ENCODE measurements at regions not wholly inside any gene's neighbourhood (a gene's known extent, or its start where the extent isn't known, plus 50 kb on each side); places are given as distances from the start of the nearest gene placed in this dataset.

DNA sequence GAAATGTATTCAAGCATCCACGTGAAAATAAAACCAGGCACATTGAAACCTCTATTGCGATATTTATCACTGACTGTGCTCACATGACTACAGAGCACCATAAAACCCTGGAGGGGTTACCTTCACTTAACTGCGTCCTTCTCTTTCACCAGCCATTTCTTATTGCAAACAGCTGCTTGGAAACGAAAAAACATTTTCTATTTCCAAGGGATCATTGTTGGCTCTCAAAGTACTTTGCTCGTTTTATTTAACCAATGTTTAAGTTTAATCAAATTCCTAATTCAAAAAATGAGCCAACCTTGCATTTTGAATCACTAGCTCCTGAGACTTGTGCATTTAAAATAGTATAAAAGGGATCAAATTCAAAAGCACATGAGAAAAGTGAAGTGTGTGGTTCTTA, 134.4 kb downstream of the OSR1 start:
- H3K27me3 ChIP-seq (ENCODE audit: insufficient read depth, poor library complexity, severe bottlenecking) = no peaks in the 10 kb centered on the region
- TF ChIP-seq, protein P1, sequence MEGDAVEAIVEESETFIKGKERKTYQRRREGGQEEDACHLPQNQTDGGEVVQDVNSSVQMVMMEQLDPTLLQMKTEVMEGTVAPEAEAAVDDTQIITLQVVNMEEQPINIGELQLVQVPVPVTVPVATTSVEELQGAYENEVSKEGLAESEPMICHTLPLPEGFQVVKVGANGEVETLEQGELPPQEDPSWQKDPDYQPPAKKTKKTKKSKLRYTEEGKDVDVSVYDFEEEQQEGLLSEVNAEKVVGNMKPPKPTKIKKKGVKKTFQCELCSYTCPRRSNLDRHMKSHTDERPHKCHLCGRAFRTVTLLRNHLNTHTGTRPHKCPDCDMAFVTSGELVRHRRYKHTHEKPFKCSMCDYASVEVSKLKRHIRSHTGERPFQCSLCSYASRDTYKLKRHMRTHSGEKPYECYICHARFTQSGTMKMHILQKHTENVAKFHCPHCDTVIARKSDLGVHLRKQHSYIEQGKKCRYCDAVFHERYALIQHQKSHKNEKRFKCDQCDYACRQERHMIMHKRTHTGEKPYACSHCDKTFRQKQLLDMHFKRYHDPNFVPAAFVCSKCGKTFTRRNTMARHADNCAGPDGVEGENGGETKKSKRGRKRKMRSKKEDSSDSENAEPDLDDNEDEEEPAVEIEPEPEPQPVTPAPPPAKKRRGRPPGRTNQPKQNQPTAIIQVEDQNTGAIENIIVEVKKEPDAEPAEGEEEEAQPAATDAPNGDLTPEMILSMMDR (IDR thresholded peaks at IDR 0.05; ENCODE audit: insufficient read depth, low read length) = no peak
- TF ChIP-seq GABPA (IDR thresholded peaks at IDR 0.05; ENCODE audit: low read depth) = no peak
- TF ChIP-seq POLR2AphosphoS5 (IDR thresholded peaks at IDR 0.05; ENCODE audit: low read depth) = no peak
- TF ChIP-seq, protein P2, sequence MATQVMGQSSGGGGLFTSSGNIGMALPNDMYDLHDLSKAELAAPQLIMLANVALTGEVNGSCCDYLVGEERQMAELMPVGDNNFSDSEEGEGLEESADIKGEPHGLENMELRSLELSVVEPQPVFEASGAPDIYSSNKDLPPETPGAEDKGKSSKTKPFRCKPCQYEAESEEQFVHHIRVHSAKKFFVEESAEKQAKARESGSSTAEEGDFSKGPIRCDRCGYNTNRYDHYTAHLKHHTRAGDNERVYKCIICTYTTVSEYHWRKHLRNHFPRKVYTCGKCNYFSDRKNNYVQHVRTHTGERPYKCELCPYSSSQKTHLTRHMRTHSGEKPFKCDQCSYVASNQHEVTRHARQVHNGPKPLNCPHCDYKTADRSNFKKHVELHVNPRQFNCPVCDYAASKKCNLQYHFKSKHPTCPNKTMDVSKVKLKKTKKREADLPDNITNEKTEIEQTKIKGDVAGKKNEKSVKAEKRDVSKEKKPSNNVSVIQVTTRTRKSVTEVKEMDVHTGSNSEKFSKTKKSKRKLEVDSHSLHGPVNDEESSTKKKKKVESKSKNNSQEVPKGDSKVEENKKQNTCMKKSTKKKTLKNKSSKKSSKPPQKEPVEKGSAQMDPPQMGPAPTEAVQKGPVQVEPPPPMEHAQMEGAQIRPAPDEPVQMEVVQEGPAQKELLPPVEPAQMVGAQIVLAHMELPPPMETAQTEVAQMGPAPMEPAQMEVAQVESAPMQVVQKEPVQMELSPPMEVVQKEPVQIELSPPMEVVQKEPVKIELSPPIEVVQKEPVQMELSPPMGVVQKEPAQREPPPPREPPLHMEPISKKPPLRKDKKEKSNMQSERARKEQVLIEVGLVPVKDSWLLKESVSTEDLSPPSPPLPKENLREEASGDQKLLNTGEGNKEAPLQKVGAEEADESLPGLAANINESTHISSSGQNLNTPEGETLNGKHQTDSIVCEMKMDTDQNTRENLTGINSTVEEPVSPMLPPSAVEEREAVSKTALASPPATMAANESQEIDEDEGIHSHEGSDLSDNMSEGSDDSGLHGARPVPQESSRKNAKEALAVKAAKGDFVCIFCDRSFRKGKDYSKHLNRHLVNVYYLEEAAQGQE (IDR thresholded peaks at IDR 0.05; ENCODE audit: insufficient replicate concordance, low read depth) = no peak
- TF ChIP-seq SPI1 (IDR thresholded peaks at IDR 0.05; ENCODE audit: borderline replicate concordance, low read depth) = no peak
- DNase-seq (ENCODE audit: low read depth in 1 of 2, low spot score in 1 of 2) = no peak
- H3K27ac ChIP-seq (replicated peaks) = no peak overlapping the region
- no peak overlapping the region for H3K4me3 ChIP-seq (replicated peaks; ENCODE audit: insufficient read depth, low read length)

DNA sequence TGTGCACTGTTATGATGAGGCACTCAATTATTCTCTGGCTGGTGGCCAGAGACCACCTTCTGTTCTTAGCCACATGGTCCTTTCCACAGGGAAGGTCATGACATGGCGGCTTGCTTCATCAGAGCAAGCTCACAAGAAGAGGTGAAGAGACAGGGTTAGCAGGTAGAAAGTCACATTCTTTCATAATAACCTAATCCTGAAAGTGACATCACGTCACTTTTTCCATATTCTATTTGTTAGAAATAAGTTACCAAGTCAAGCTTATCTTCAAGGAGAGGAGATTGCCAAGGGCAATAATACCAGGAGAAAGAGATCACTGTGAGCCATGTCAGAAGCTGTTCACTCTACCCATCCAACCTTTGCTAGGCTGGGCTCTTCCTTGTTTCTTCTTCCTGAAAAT, 139.4 kb downstream of the OSR1 start:
- DNase-seq (ENCODE audit: low read depth in 1 of 2, low spot score in 1 of 2) = no peak
- H3K27ac ChIP-seq (replicated peaks) = no peak overlapping the region
- TF ChIP-seq, protein P2 (IDR thresholded peaks at IDR 0.05; ENCODE audit: insufficient replicate concordance, low read depth) = no peak
- TF ChIP-seq POLR2AphosphoS5 (IDR thresholded peaks at IDR 0.05; ENCODE audit: low read depth) = no peak
- no peak for TF ChIP-seq GABPA (IDR thresholded peaks at IDR 0.05; ENCODE audit: low read depth)
- TF ChIP-seq SPI1 (IDR thresholded peaks at IDR 0.05; ENCODE audit: borderline replicate concordance, low read depth) = no peak
- TF ChIP-seq, protein P1 (IDR thresholded peaks at IDR 0.05; ENCODE audit: insufficient read depth, low read length) = no peak
- no peak overlapping the region for H3K4me3 ChIP-seq (replicated peaks; ENCODE audit: insufficient read depth, low read length)
- peaks cover 2% of the 10 kb centered on the region for H3K27me3 ChIP-seq (ENCODE audit: insufficient read depth, poor library complexity, severe bottlenecking)

DNA sequence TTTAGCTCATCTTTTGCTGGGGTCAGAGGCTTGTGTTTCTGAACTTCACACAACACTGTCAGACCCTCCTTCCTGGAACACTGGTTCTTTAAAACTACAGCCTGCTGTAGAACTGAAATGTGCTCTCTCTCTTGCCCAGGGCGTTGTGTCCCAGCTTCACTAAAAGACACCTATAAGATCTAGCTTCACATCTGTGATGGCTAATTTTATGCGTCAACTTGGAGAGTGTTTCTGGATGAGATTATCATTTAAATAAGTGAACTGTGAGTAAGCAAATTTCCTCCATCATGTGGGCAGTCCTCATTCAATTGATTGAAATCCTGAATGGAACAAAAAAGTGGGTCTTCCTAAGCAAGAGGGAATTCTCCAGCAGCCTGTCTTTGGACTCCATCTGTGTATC, 140.3 kb downstream of the OSR1 start:
- no peak overlapping the region for H3K4me3 ChIP-seq (replicated peaks; ENCODE audit: insufficient read depth, low read length)
- no peak overlapping the region for H3K27ac ChIP-seq (replicated peaks)
- no peak for TF ChIP-seq POLR2AphosphoS5 (IDR thresholded peaks at IDR 0.05; ENCODE audit: low read depth)
- TF ChIP-seq, protein P2 (IDR thresholded peaks at IDR 0.05; ENCODE audit: insufficient replicate concordance, low read depth) = no peak
- H3K27me3 ChIP-seq (ENCODE audit: insufficient read depth, poor library complexity, severe bottlenecking) = peaks cover 2% of the 10 kb centered on the region
- DNase-seq (ENCODE audit: low read depth in 1 of 2, low spot score in 1 of 2) = no peak
